HEK293 (cell line): ENCODE measurements at regions not wholly inside any gene's neighbourhood (a gene's known extent, or its start where the extent isn't known, plus 50 kb on each side); places are given as distances from the start of the nearest gene placed in this dataset.

ENCODE experiments used
- AEBP2 ChIP-seq: fragments of 450-650 bp; formaldehyde crosslinking; IDR thresholded peaks from 2 replicates; pipeline ENCODE4 v1.5.1; 2016; ENCODE audit warnings: missing biosample characterization, missing genetic modification characterization, borderline replicate concordance
- CTCF ChIP-seq: fragments of 450-650 bp; formaldehyde crosslinking; IDR thresholded peaks from 2 replicates; pipeline ENCODE4 v1.5.1; 2016; ENCODE audit warnings: missing biosample characterization, missing genetic modification characterization
- PRDM1 ChIP-seq: fragments of 450-650 bp; formaldehyde crosslinking; IDR thresholded peaks from 2 replicates; pipeline ENCODE4; 2016; ENCODE audit warnings: missing biosample characterization, missing genetic modification characterization
- SP7 ChIP-seq: fragments of 450-650 bp; formaldehyde crosslinking; IDR thresholded peaks from 2 replicates; pipeline ENCODE4 v1.5.1; 2016; ENCODE audit warnings: missing biosample characterization, missing genetic modification characterization
- TCF7L2 ChIP-seq: IDR thresholded peaks from 2 replicates; pipeline ENCODE4 v1.6.1; 2011; ENCODE audit warnings: low read depth, mild to moderate bottlenecking, inconsistent platforms, low read length, moderate library complexity, borderline replicate concordance
- ZNF311 ChIP-seq: fragments of 450-650 bp; formaldehyde crosslinking; IDR thresholded peaks from 2 replicates; pipeline ENCODE4 v1.5.1; 2017; ENCODE audit warnings: missing biosample characterization, missing genetic modification characterization, borderline replicate concordance
- ZNF350 ChIP-seq: fragments of 450-650 bp; formaldehyde crosslinking; IDR thresholded peaks from 2 replicates; pipeline ENCODE4 v1.5.0; 2017; ENCODE audit warnings: missing biosample characterization, mild to moderate bottlenecking, missing genetic modification characterization
- ZNF501 ChIP-seq: fragments of 450-650 bp; formaldehyde crosslinking; IDR thresholded peaks from 2 replicates; pipeline ENCODE4 v1.5.1; 2016; ENCODE audit warnings: missing biosample characterization, missing genetic modification characterization
- ZNF529 ChIP-seq: fragments of 450-650 bp; formaldehyde crosslinking; IDR thresholded peaks from 2 replicates; pipeline ENCODE4 v1.5.1; 2017; ENCODE audit warnings: missing genetic modification characterization, missing biosample characterization; ENCODE audit not compliant: insufficient replicate concordance
- ZNF561 ChIP-seq: fragments of 450-650 bp; IDR thresholded peaks from 2 replicates; pipeline ENCODE4 v1.5.1; 2018; ENCODE audit warnings: missing biosample characterization, missing genetic modification characterization, borderline replicate concordance
- ZSCAN23 ChIP-seq: fragments of 450-650 bp; formaldehyde crosslinking; IDR thresholded peaks from 2 replicates; pipeline ENCODE4 v1.5.1; 2016; ENCODE audit warnings: missing biosample characterization, missing genetic modification characterization
- TF ChIP-seq, protein P1 (sequence below): fragments of 450-650 bp; formaldehyde crosslinking; IDR thresholded peaks from 2 replicates; pipeline ENCODE4 v1.5.1; 2017; ENCODE audit warnings: missing biosample characterization, missing genetic modification characterization

DNA sequence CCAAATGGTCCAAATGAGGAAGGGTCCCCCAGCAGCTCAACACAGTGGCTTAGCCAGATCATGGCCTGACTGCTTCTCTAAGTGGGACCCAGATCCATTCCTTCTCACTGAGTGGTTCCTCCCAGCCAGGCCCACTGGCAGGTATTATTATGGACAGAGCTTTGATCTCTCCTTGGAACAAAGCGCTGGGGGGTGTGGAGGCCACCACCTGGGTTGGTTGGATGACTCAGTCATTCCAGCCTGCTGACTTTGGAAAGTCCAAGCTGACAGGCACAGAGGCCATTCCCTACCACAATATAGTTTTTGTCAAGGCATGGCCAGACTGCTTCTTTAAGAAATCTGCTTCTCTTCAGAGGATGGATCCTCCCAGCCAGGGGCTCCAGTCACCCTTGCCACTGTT is 341.1 kb downstream of the BTG1 start:
- TF ChIP-seq SP7 (tag by site-specific recombination) (no peak), CTCF (tag by site-specific recombination) (no peak), AEBP2 (no peak), ZNF529 (tag by site-specific recombination) (no peak), ZNF311 (tag by site-specific recombination) (no peak), PRDM1 (tag by site-specific recombination) (no peak), ZSCAN23 (tag by site-specific recombination) (no peak), ZNF350 (tag by site-specific recombination) (no peak), ZNF501 (tag by site-specific recombination) (no peak), ZNF561 (no peak), TCF7L2 (no peak)
- TF ChIP-seq, protein P1, sequence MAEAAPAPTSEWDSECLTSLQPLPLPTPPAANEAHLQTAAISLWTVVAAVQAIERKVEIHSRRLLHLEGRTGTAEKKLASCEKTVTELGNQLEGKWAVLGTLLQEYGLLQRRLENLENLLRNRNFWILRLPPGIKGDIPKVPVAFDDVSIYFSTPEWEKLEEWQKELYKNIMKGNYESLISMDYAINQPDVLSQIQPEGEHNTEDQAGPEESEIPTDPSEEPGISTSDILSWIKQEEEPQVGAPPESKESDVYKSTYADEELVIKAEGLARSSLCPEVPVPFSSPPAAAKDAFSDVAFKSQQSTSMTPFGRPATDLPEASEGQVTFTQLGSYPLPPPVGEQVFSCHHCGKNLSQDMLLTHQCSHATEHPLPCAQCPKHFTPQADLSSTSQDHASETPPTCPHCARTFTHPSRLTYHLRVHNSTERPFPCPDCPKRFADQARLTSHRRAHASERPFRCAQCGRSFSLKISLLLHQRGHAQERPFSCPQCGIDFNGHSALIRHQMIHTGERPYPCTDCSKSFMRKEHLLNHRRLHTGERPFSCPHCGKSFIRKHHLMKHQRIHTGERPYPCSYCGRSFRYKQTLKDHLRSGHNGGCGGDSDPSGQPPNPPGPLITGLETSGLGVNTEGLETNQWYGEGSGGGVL (tag by site-specific recombination): no peak
